H1 (cell line): ENCODE measurements at regions not wholly inside any gene's neighbourhood (a gene's known extent, or its start where the extent isn't known, plus 50 kb on each side); places are given as distances from the start of the nearest gene placed in this dataset.

ENCODE experiments used
- ASH2L ChIP-seq: fragments of 200-600, 300-600 bp; sonication (generic); IDR thresholded peaks from one replicate; pipeline ENCODE4 v1.7.1; 2017; ENCODE audit warnings: low read length
- BACH1 ChIP-seq: IDR thresholded peaks from 2 replicates; pipeline ENCODE4 v1.6.1; 2012; ENCODE audit warnings: low read length, improper control_type of control experiment
- CBX8 ChIP-seq: fragments of 300-800, 300-1000 bp; sonication (generic); IDR thresholded peaks from 2 replicates; pipeline ENCODE4 v1.7.1; 2016; ENCODE audit warnings: low read depth, low read length, borderline replicate concordance
- CTCF ChIP-seq, 3 experiments: IDR thresholded peaks; 1 replicate in 2 of 3; 2 replicates in 1 of 3; pipeline versions ENCODE4 v1.5.1 to v1.6.1; 2011; ENCODE audit warnings: low read length in 3 of 3, mild to moderate bottlenecking in 3 of 3, inconsistent platforms in 2 of 3, low read depth in 1 of 3, moderate library complexity in 1 of 3; ENCODE audit not compliant: insufficient read depth in 1 of 3; ENCODE audit errors: control extremely low read depth in 1 of 3
- EGR1 ChIP-seq: IDR thresholded peaks from 2 replicates; pipeline ENCODE4 v1.6.1; 2011; ENCODE audit warnings: low read depth, low read length, borderline replicate concordance
- GABPA ChIP-seq: IDR thresholded peaks from 2 replicates; pipeline ENCODE4 v1.6.1; 2011; ENCODE audit warnings: mild to moderate bottlenecking, low read length, moderate library complexity, borderline replicate concordance; ENCODE audit not compliant: insufficient read depth
- MAX ChIP-seq: IDR thresholded peaks from 2 replicates; pipeline ENCODE4 v1.6.1; 2012; ENCODE audit warnings: inconsistent platforms
- NANOG ChIP-seq: IDR thresholded peaks from 2 replicates; pipeline ENCODE4 v1.6.1; 2011; ENCODE audit warnings: low read length, low read depth, mild to moderate bottlenecking, inconsistent platforms; ENCODE audit not compliant: insufficient read depth, poor library complexity, severe bottlenecking
- NRF1 ChIP-seq: IDR thresholded peaks from 2 replicates; pipeline ENCODE4 v1.6.1; 2011; ENCODE audit warnings: mild to moderate bottlenecking, low read depth, low read length, improper control_type of control experiment
- POLR2A ChIP-seq, 2 experiments: IDR thresholded peaks; 1 replicate in 1 of 2; 2 replicates in 1 of 2; pipeline ENCODE4 v1.6.1; 2011; ENCODE audit warnings: low read depth in 2 of 2, low read length in 2 of 2, mild to moderate bottlenecking in 2 of 2; ENCODE audit errors: control extremely low read depth in 1 of 2
- RFX5 ChIP-seq: IDR thresholded peaks from 2 replicates; pipeline ENCODE4 v1.6.1; 2011; ENCODE audit warnings: low read depth, low read length, improper control_type of control experiment, borderline replicate concordance

- no peak for TF ChIP-seq CTCF (IDR thresholded peaks at IDR 0.05; ENCODE audit: control extremely low read depth in 1 of 3, insufficient read depth in 1 of 3, low read depth in 1 of 3, low read length in 3 of 3)
- no peak for TF ChIP-seq GABPA
- no peak for TF ChIP-seq NANOG
- no peak for TF ChIP-seq POLR2A (IDR thresholded peaks at IDR 0.05; ENCODE audit: control extremely low read depth in 1 of 2, low read depth in 2 of 2, low read length in 2 of 2)
- no peak for TF ChIP-seq NRF1
- no peak for TF ChIP-seq CBX8
- no peak for TF ChIP-seq BACH1
- no peak for TF ChIP-seq EGR1
- no peak for TF ChIP-seq MAX
- no peak for TF ChIP-seq RFX5
- no peak for TF ChIP-seq ASH2L
Measured at GRCh38 chr2:176613323-176613987, 344.2 kb downstream of the MTX2 start.
